SH-SY5Y (cell line): ENCODE measurements at regions not wholly inside any gene's neighbourhood (a gene's known extent, or its start where the extent isn't known, plus 50 kb on each side); places are given as distances from the start of the nearest gene placed in this dataset.

Experiments used
- GATA2 ChIP-seq: IDR thresholded peaks from 2 replicates; pipeline ENCODE4 v1.6.1; 2011; ENCODE audit warnings: mild to moderate bottlenecking, low read depth, low read length
- GATA3 ChIP-seq: IDR thresholded peaks from 2 replicates; pipeline ENCODE4 v1.6.1; 2011; ENCODE audit warnings: low read depth, mild to moderate bottlenecking, low read length, moderate library complexity

- TF ChIP-seq GATA2 (no peak), GATA3 (no peak)
Observed at GRCh38 chr4:45636175-45636574, 487.7 kb downstream of the GABRG1 start.
